OCI-M1 (cell line): ENCODE measurements at regions not wholly inside any gene's neighbourhood (a gene's known extent, or its start where the extent isn't known, plus 50 kb on each side); places are given as distances from the start of the nearest gene placed in this dataset.

Experiments
- DNase-seq: peaks from one replicate; lab custom pipeline; 2025; lab: John Stamatoyannopoulos, UW

- no peak for DNase-seq
Measured at GRCh38 chr15:87239582-87240230, 1016.8 kb downstream of the NTRK3 start.

GRCh38 chr15:87238451-87239068 lies 1018.0 kb downstream of the NTRK3 start:
- no peak for DNase-seq

- no peak for DNase-seq
Measured at GRCh38 chr15:87228460-87228859, 1028.1 kb downstream of the NTRK3 start.

- no peak for DNase-seq
Measured at GRCh38 chr15:87227846-87228245, 1028.7 kb downstream of the NTRK3 start.

GRCh38 chr15:87225436-87225835 lies 1031.1 kb downstream of the NTRK3 start:
- no peak for DNase-seq

- no peak for DNase-seq
Measured at GRCh38 chr15:87224404-87224803, 1032.1 kb downstream of the NTRK3 start.

GRCh38 chr15:87219650-87220615 lies 1036.6 kb downstream of the NTRK3 start:
- no peak for DNase-seq

GRCh38 chr15:87215100-87215499 lies 1041.4 kb downstream of the NTRK3 start:
- DNase-seq: no peak

- no peak for DNase-seq
Measured at GRCh38 chr15:87213626-87214025, 1042.9 kb downstream of the NTRK3 start.

GRCh38 chr15:87212041-87212440 lies 1044.5 kb downstream of the NTRK3 start:
- no peak for DNase-seq

- no peak for DNase-seq
Measured at GRCh38 chr15:87211547-87211946, 1045.0 kb downstream of the NTRK3 start.

- no peak for DNase-seq
Measured at GRCh38 chr15:87209891-87210689, 1046.4 kb downstream of the NTRK3 start.

GRCh38 chr15:87207990-87208580 lies 1048.5 kb downstream of the NTRK3 start:
- no peak for DNase-seq

GRCh38 chr15:87207251-87207650 lies 1049.3 kb downstream of the NTRK3 start:
- no peak for DNase-seq

GRCh38 chr15:87201986-87202385 lies 1054.6 kb downstream of the NTRK3 start:
- no peak for DNase-seq

- DNase-seq: no peak
Measured at GRCh38 chr15:87200149-87200548, 1056.4 kb downstream of the NTRK3 start.

- no peak for DNase-seq
Measured at GRCh38 chr15:87197981-87198380, 1058.6 kb downstream of the NTRK3 start.

- no peak for DNase-seq
Measured at GRCh38 chr15:87196498-87196897, 1060.0 kb downstream of the NTRK3 start.

- no peak for DNase-seq
Measured at GRCh38 chr15:87193481-87193880, 1063.1 kb downstream of the NTRK3 start.

GRCh38 chr15:87167706-87168105 lies 1088.0 kb downstream of the AGBL1 start:
- no peak for DNase-seq

- peak; percentile 2 for DNase-seq
Measured at GRCh38 chr15:87167055-87167454, 1087.4 kb downstream of the AGBL1 start.

- DNase-seq: no peak
Measured at GRCh38 chr15:87155771-87156170, 1076.1 kb downstream of the AGBL1 start.
